ENCODE measurements at regions not wholly inside any gene's neighbourhood (a gene's known extent, or its start where the extent isn't known, plus 50 kb on each side); places are given as distances from the start of the nearest gene placed in this dataset.

DNA sequence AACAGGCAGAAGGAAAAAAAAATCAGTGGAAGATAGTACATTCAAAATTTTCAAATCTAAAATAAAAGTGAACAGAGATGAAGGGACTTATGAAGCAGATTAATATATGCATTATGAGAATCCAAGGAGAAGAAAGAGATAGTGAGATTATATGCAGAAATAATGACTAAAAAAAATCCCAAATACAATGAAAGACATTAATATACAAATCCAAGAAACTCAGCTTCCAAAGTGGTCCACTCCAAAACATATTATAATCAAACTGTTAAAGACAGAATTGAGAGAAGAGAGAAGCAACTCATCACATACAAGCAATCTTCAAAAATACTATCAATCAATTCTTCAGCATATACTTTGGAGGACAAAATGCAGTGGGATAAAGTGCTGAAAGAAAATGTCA lies 73.5 kb upstream of the CARMIL1 start:
- TF ChIP-seq CTCF (IDR thresholded peaks at IDR 0.05) (no peak), EZH2 (IDR thresholded peaks at IDR 0.05) (no peak)

All from neural progenitor cell (in vitro differentiated cells).